ENCODE measurements at regions not wholly inside any gene's neighbourhood (a gene's known extent, or its start where the extent isn't known, plus 50 kb on each side); places are given as distances from the start of the nearest gene placed in this dataset.

DNA sequence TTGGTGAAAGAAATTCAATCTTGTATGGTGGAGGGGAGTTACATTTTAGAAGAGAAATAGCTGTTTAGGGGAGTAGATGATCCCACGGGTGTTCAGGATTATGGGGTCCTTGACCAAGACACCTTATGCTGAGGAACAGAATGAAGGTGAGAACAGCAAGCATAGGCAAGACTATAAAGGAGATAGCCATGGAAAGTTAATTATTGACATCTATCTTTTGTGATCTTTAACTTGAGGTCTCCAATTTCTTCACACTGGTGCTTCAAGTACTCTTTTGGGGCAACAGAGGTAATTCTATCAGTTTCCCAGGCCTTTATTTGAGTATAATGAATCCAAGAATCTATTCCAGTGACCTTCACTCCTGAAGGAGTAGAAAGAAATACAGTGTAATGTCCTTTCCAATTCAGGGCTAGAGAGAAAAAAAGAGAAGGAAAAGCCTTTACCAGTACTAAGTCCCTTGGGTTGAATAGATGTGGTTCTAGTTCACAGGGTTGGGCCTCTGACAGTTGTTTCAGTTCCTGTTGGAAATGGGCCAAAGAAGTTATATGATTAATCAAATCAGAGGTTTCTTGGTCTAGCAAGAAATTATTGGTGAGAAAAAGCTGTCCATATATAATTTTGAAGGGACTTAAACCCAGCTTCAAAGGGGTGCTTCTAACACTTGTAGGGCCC lies 2104.1 kb upstream of the ACO1 start:
- DNase-seq (ENCODE audit: low read depth in 1 of 2, low spot score in 2 of 2) (no peak), FAIRE-seq (no peak)
- Histone ChIP-seq H3K4me2 (ENCODE audit: insufficient read depth in 1 of 2, low read depth in 2 of 2, low read length in 2 of 2) (no peak overlapping the region), H4K20me1 (replicated peaks in 1 of 2; ENCODE audit: control insufficient read depth in 1 of 2, insufficient read depth in 2 of 2, low read length in 2 of 2) (no peaks in the 10 kb centered on the region), H3K4me1 (replicated peaks in 1 of 4; ENCODE audit: control insufficient read depth in 3 of 4, insufficient read depth in 4 of 4, low read length in 3 of 4) (no peaks in the 10 kb centered on the region), H3K4me3 (ENCODE audit: extremely low read depth in 1 of 4, insufficient read depth in 2 of 4, low read depth in 3 of 4, low read length in 4 of 4) (no peak overlapping the region), H3K9me3 (ENCODE audit: insufficient read depth in 2 of 2, low read depth in 1 of 2, low read length in 1 of 2) (no peaks in the 10 kb centered on the region), H2AK5ac (ENCODE audit: low read depth, low read length) (no peak overlapping the region), H3K23ac (ENCODE audit: insufficient read length) (no peak overlapping the region), H3K56ac (replicated peaks; ENCODE audit: insufficient read length, low read depth, low read length) (no peak overlapping the region), H3K4ac (replicated peaks; ENCODE audit: insufficient read length, low read depth, low read length) (no peak overlapping the region), H4K91ac (replicated peaks; ENCODE audit: insufficient read length, low read length) (no peak overlapping the region), H3K79me1 (ENCODE audit: low read depth, low read length) (no peaks in the 10 kb centered on the region), H3K79me2 (ENCODE audit: control insufficient read depth in 1 of 2, insufficient read depth in 2 of 2, low read length in 2 of 2) (no peaks in the 10 kb centered on the region), H3K9ac (replicated peaks in 1 of 4; ENCODE audit: extremely low read depth in 1 of 4, low read depth in 3 of 4, low read length in 3 of 4) (no peak overlapping the region), H2BK5ac (ENCODE audit: low read depth, low read length) (no peak overlapping the region), H3K14ac (ENCODE audit: insufficient read length) (no peak overlapping the region), H3K18ac (ENCODE audit: extremely low read depth, low read length) (no peak overlapping the region), H2BK120ac (replicated peaks; ENCODE audit: low read depth, low read length) (no peak overlapping the region), H2AFZ (ENCODE audit: low read length) (no peak overlapping the region), H4K8ac (ENCODE audit: extremely low read depth, insufficient read depth, low read length) (no peak overlapping the region), H2BK15ac (ENCODE audit: low read length) (no peak overlapping the region), H4K5ac (ENCODE audit: insufficient read length, low read depth, low read length) (no peak overlapping the region), H3K23me2 (ENCODE audit: low read depth, low read length) (no peaks in the 10 kb centered on the region), H3K27me3 (replicated peaks in 1 of 4; ENCODE audit: control insufficient read depth in 3 of 4, extremely low read depth in 1 of 4, insufficient read depth in 3 of 4, low read length in 3 of 4) (no peaks in the 10 kb centered on the region), H3K36me3 (ENCODE audit: control insufficient read depth in 2 of 4, insufficient read depth in 4 of 4, low read length in 3 of 4) (no peaks in the 10 kb centered on the region), H2BK20ac (ENCODE audit: low read length) (no peak overlapping the region), H2BK12ac (ENCODE audit: low read depth, low read length) (no peak overlapping the region), H3K27ac (ENCODE audit: low read depth, low read length) (no peak overlapping the region)
- ChIA-PET POLR2A (ENCODE audit: partially characterized antibody) (no interaction called here), CTCF (ENCODE audit: partially characterized antibody) (no interaction called here)
- 95% methylated on average over 1 of the region's 1 CpG; no CpG with 5 or more reads in 1 of the 2 experiments for WGBS, 2 experiments (ENCODE audit: extremely low coverage in 1 of 2, insufficient coverage in 1 of 2, insufficient read length in 1 of 2, insufficient replicate concordance in 2 of 2, low coverage in 1 of 2, low lambda C conversion rate in 2 of 2, missing lambda C conversion rate in 1 of 2)
- TF ChIP-seq RXRA (IDR thresholded peaks at IDR 0.05; ENCODE audit: insufficient read depth, low read depth, low read length) (no peak), CTBP2 (IDR thresholded peaks at IDR 0.05; ENCODE audit: borderline replicate concordance, insufficient read depth, insufficient read length, low read length) (no peak), POU5F1 (IDR thresholded peaks at IDR 0.05; ENCODE audit: low read depth, low read length) (no peak), TEAD4 (IDR thresholded peaks at IDR 0.05; ENCODE audit: low read depth, low read length) (no peak), KDM5A (IDR thresholded peaks at IDR 0.05; ENCODE audit: low read length) (no peak), NRF1 (IDR thresholded peaks at IDR 0.05; ENCODE audit: low read depth, low read length) (no peak), HDAC6 (IDR thresholded peaks at IDR 0.05; ENCODE audit: low read depth, low read length) (no peak), KDM1A (IDR thresholded peaks at IDR 0.05; ENCODE audit: borderline replicate concordance, low read length) (no peak), SP4 (IDR thresholded peaks at IDR 0.05; ENCODE audit: low read length) (no peak), PHF8 (conservative IDR thresholded peaks at IDR 0.05; ENCODE audit: low read depth, low read length) (no peak), SIRT6 (IDR thresholded peaks at IDR 0.05; ENCODE audit: low read length) (no peak), BRCA1 (IDR thresholded peaks at IDR 0.05; ENCODE audit: low read depth, low read length) (no peak), EP300 (IDR thresholded peaks at IDR 0.05; ENCODE audit: borderline replicate concordance in 1 of 2, low read depth in 2 of 2, low read length in 2 of 2) (no peak), POLR2AphosphoS5 (IDR thresholded peaks at IDR 0.05; ENCODE audit: low read depth, low read length) (no peak), HDAC2 (IDR thresholded peaks at IDR 0.05; ENCODE audit: borderline replicate concordance in 1 of 2, low read depth in 2 of 2, low read length in 2 of 2) (no peak)
